Liver (tissue), 8 donors: ENCODE measurements at regions not wholly inside any gene's neighbourhood (a gene's known extent, or its start where the extent isn't known, plus 50 kb on each side); places are given as distances from the start of the nearest gene placed in this dataset.

Experiments used
- DNase-seq: peaks from one replicate; pipeline ENCODE4 v3.0.0-alpha.2; 2017; ENCODE audit warnings: low spot score
- H3K27ac ChIP-seq, 2 donors: one replicate each; pipeline ENCODE4 v1.7.0; 2013; ENCODE audit warnings: inconsistent platforms in 2 of 2, low read length in 2 of 2, control low read depth in 1 of 2, low read depth in 1 of 2, mild to moderate bottlenecking in 1 of 2
- H3K27me3 ChIP-seq, 4 donors: one replicate each; pipeline versions ENCODE4 v1.6.1 to v1.7.0; 2013; ENCODE audit warnings: low read length in 3 of 4, inconsistent platforms in 1 of 4, mild to moderate bottlenecking in 1 of 4, moderate library complexity in 1 of 4; ENCODE audit not compliant: control insufficient read depth in 4 of 4, insufficient read depth in 4 of 4
- H3K36me3 ChIP-seq, 4 donors: one replicate each; pipeline versions ENCODE4 v1.6.1 to v1.7.0; 2013; ENCODE audit warnings: low read length in 3 of 4, mild to moderate bottlenecking in 3 of 4, low read depth in 1 of 4, moderate library complexity in 1 of 4; ENCODE audit not compliant: control insufficient read depth in 4 of 4, insufficient read depth in 3 of 4
- H3K4me1 ChIP-seq, 4 donors: one replicate each; pipeline versions ENCODE4 v1.6.1 to v1.7.0; 2013; ENCODE audit warnings: low read length in 3 of 4, mild to moderate bottlenecking in 3 of 4, moderate library complexity in 1 of 4; ENCODE audit not compliant: control insufficient read depth in 4 of 4, insufficient read depth in 4 of 4
- H3K4me3 ChIP-seq, 3 donors: one replicate each; pipeline versions ENCODE4 v1.6.1 to v1.7.0; 2013; ENCODE audit warnings: low read length in 3 of 3, control low read depth in 1 of 3, low read depth in 1 of 3, mild to moderate bottlenecking in 1 of 3
- H3K9ac ChIP-seq, 2 donors: one replicate each; pipeline ENCODE4 v1.7.0; 2013; ENCODE audit warnings: low read length in 2 of 2, mild to moderate bottlenecking in 2 of 2, moderate library complexity in 2 of 2, control low read depth in 1 of 2, low read depth in 1 of 2
- H3K9me3 ChIP-seq, 4 donors: one replicate each; pipeline versions ENCODE4 v1.6.1 to v1.7.0; 2013; ENCODE audit warnings: low read length in 3 of 4; ENCODE audit not compliant: control insufficient read depth in 4 of 4
- EGR1 ChIP-seq, 2 donors: IDR thresholded peaks; 2 replicates each; pipeline ENCODE4 v1.6.1; 2016 to 2018; ENCODE audit warnings: antibody characterized with exemption in 2 of 2, low read depth in 2 of 2
- FOXA1 ChIP-seq: IDR thresholded peaks from 2 replicates; pipeline ENCODE4 v1.6.1; 2016; ENCODE audit warnings: antibody characterized with exemption
- FOXA2 ChIP-seq: IDR thresholded peaks from 2 replicates; pipeline ENCODE4 v1.6.1; 2016; ENCODE audit warnings: antibody characterized with exemption
- GABPA ChIP-seq, 2 donors: IDR thresholded peaks in 1 of 2; conservative IDR thresholded peaks in 1 of 2; 2 replicates each; pipeline ENCODE4 v1.6.1; 2016; ENCODE audit warnings: antibody characterized with exemption in 2 of 2, mild to moderate bottlenecking in 1 of 2, moderate library complexity in 1 of 2
- HNF4A ChIP-seq, 2 donors: conservative IDR thresholded peaks; 2 replicates each; pipeline ENCODE4 v1.6.1; 2016; ENCODE audit warnings: antibody characterized with exemption in 2 of 2, mild to moderate bottlenecking in 2 of 2
- HNF4G ChIP-seq: IDR thresholded peaks from 2 replicates; pipeline ENCODE4 v1.6.1; 2016; ENCODE audit warnings: antibody characterized with exemption
- JUND ChIP-seq, 2 donors: IDR thresholded peaks; 2 replicates each; pipeline ENCODE4 v1.6.1; 2016; ENCODE audit warnings: antibody characterized with exemption in 2 of 2
- NR2F2 ChIP-seq: IDR thresholded peaks from 2 replicates; pipeline ENCODE4 v1.6.1; 2016; ENCODE audit warnings: antibody characterized with exemption
- RXRA ChIP-seq, 2 donors: IDR thresholded peaks; 2 replicates each; pipeline ENCODE4 v1.6.1; 2017 to 2018; ENCODE audit warnings: antibody characterized with exemption in 2 of 2, mild to moderate bottlenecking in 1 of 2
- SP1 ChIP-seq: IDR thresholded peaks from 2 replicates; pipeline ENCODE4 v1.6.1; 2018; ENCODE audit warnings: antibody characterized with exemption, mild to moderate bottlenecking
- TAF1 ChIP-seq: conservative IDR thresholded peaks from 2 replicates; pipeline ENCODE4 v1.6.1; 2016; ENCODE audit warnings: antibody characterized with exemption, mild to moderate bottlenecking
- WGBS: extraction: QIAGEN DNeasy Blood & Tissue Kit; methylation state at CpG from one replicate; pipeline ENCODE4 v1.1.7; 2013; 5-methylcytosine and 5-hydroxymethylcytosine counted together
- TF ChIP-seq, protein P1 (sequence below): fragments of 150-350 bp; IDR thresholded peaks from 2 replicates; pipeline ENCODE4 v1.5.1; 2017; ENCODE audit warnings: improper control_type of control experiment, low read depth, low read length; ENCODE audit not compliant: missing input control
- TF ChIP-seq, protein P2 (sequence below): IDR thresholded peaks from 2 replicates; pipeline ENCODE4 v1.6.1; 2016; ENCODE audit warnings: antibody characterized with exemption
- TF ChIP-seq, protein P3 (sequence below): IDR thresholded peaks from 2 replicates; pipeline ENCODE4 v1.6.1; 2016; ENCODE audit warnings: antibody characterized with exemption, mild to moderate bottlenecking
- TF ChIP-seq, protein P4 (sequence below): IDR thresholded peaks from 2 replicates; pipeline ENCODE4 v1.6.1; 2016; ENCODE audit warnings: antibody characterized with exemption
- TF ChIP-seq, protein P5 (sequence below): IDR thresholded peaks from 2 replicates; pipeline ENCODE4 v1.6.1; 2016; ENCODE audit warnings: antibody characterized with exemption
- donor health status: healthy.
- donor health status: healthy.
- donor health status: healthy.
- donor health status: healthy.
- donor health status: healthy.

DNA sequence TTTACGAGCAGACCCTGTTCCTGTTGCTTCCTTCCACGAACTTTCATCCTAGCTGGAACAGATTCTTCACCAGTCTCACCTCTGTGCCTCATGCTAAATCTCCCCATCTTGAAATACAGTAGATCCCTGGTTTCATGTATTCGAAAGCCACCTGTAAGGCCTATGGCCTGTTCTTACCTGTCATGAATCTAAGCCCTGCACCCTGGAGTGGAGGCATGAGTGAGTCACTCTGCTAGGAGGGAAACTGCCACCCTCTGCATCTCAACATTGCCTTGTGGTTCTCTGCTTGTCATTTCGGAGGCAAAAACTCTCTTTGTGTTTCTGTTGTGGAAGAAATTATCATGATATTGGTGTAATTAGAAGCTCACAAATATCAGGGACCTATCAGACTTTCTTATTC lies 320.0 kb downstream of the ENC1 start:
- Histone ChIP-seq H3K27me3 (peaks cover 0 to 4% (median 0%) of the 10 kb centered on the region in 4 donors), H3K9ac (no peak overlapping the region), H3K4me1 (no peaks in the 10 kb centered on the region), H3K9me3 (no peaks in the 10 kb centered on the region), H3K36me3 (no peaks in the 10 kb centered on the region), H3K4me3 (no peak overlapping the region), H3K27ac (no peak overlapping the region)
- no peak for DNase-seq
- no peak for TF ChIP-seq HNF4A (conservative IDR thresholded peaks at IDR 0.05)
- 90% methylated on average over 4 of the region's 4 CpGs for WGBS

DNA sequence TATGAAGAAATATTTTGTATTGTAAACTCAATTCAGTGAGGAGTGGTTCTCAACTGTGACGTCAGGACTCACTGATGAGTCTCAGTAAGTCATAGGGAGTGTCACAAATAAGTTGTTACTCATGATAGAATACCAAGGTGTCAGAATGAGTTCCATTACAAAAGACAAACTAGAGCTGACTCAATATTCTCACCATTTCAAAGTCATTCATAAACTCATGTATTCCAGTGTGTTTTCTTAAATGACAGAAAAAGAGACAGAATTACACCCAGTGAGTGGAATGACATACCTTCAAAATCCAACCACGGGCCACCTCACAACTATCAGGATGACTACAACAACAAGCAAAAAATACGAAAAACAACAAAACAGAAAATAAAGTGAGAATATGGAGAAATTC lies 321.5 kb downstream of the ENC1 start:
- WGBS = 89% methylated on average over 3 of the region's 3 CpGs
- Histone ChIP-seq H3K4me3 (no peak overlapping the region), H3K9ac (no peak overlapping the region), H3K36me3 (no peaks in the 10 kb centered on the region), H3K4me1 (no peaks in the 10 kb centered on the region), H3K27me3 (peaks cover 0 to 4% (median 0%) of the 10 kb centered on the region in 4 donors), H3K9me3 (no peaks in the 10 kb centered on the region), H3K27ac (no peak overlapping the region)
- DNase-seq = no peak
- TF ChIP-seq SP1 = no peak
- TF ChIP-seq, protein P1, sequence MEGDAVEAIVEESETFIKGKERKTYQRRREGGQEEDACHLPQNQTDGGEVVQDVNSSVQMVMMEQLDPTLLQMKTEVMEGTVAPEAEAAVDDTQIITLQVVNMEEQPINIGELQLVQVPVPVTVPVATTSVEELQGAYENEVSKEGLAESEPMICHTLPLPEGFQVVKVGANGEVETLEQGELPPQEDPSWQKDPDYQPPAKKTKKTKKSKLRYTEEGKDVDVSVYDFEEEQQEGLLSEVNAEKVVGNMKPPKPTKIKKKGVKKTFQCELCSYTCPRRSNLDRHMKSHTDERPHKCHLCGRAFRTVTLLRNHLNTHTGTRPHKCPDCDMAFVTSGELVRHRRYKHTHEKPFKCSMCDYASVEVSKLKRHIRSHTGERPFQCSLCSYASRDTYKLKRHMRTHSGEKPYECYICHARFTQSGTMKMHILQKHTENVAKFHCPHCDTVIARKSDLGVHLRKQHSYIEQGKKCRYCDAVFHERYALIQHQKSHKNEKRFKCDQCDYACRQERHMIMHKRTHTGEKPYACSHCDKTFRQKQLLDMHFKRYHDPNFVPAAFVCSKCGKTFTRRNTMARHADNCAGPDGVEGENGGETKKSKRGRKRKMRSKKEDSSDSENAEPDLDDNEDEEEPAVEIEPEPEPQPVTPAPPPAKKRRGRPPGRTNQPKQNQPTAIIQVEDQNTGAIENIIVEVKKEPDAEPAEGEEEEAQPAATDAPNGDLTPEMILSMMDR = no peak
- TF ChIP-seq TAF1 = no peak
- TF ChIP-seq EGR1 (IDR thresholded peaks at IDR 0.05; ENCODE audit: low read depth in 2 of 2) = no peak
- TF ChIP-seq FOXA1 = no peak

DNA sequence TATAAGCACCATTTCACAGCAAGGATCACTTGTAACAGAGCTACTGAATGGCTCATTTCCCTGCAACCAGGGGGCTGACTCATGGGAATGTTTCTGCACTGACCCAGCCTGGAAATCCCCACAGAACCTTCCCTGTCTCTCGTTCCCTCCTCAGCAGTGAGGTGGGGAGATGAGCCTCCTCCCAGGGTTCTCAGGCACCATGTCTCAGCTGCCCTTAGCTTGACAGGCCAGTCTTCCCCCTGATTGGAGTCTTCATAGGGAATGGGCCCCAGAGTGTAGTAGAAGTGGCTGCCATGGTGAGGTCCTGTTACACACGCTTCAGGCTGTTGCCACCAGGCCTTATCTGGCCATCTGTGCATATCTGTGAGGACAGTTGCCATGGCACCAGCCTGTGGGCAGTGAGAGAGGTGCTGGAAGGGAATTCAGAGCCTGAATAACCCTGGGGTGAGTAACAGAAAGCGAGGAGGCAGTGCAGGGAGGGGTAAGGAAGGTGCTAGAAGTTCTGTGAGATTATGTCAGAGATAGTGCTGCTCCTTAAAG lies 324.4 kb downstream of the ENC1 start:
- TF ChIP-seq JUND (IDR thresholded peaks at IDR 0.05) = no peak
- TF ChIP-seq NR2F2 = no peak
- no peak for TF ChIP-seq FOXA2
- no peak for TF ChIP-seq GABPA (IDR thresholded peaks at IDR 0.05 in 1 of 2, conservative IDR thresholded peaks at IDR 0.05 in 1 of 2)
- Histone ChIP-seq H3K9me3 (no peaks in the 10 kb centered on the region), H3K4me3 (no peak overlapping the region), H3K27me3 (no peaks in the 10 kb centered on the region), H3K4me1 (no peaks in the 10 kb centered on the region), H3K36me3 (no peaks in the 10 kb centered on the region), H3K27ac (no peak overlapping the region), H3K9ac (no peak overlapping the region)
- WGBS = 78% methylated on average over 3 of the region's 3 CpGs
- DNase-seq = no peak

DNA sequence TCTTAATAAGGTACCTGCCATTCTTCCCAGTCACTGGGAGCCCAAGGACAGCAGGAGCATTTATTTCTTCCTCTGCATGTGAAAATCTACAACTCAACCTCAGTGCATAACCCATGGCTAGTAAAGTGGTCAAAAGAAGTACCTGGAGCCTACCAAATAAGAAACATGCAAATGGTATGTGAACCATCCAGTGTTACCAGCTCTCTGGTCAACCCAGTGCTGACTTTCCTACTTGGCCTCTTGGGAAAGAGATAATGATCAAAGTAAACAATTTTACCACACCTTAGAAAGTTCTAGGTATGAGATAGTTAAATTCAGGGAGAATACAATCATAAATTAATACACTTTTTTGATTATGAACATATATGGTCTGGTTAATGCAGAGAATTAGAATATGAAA lies 325.6 kb downstream of the ENC1 start:
- no peak for DNase-seq
- Histone ChIP-seq H3K9ac (no peak overlapping the region), H3K4me3 (no peak overlapping the region), H3K27me3 (no peaks in the 10 kb centered on the region), H3K36me3 (no peaks in the 10 kb centered on the region), H3K4me1 (no peaks in the 10 kb centered on the region), H3K9me3 (no peaks in the 10 kb centered on the region), H3K27ac (no peak overlapping the region)
- TF ChIP-seq RXRA (IDR thresholded peaks at IDR 0.05) (no peak), TAF1 (no peak), FOXA2 (no peak), HNF4G (no peak), JUND (IDR thresholded peaks at IDR 0.05) (no peak), GABPA (IDR thresholded peaks at IDR 0.05 in 1 of 2, conservative IDR thresholded peaks at IDR 0.05 in 1 of 2) (no peak)
- TF ChIP-seq, protein P2, sequence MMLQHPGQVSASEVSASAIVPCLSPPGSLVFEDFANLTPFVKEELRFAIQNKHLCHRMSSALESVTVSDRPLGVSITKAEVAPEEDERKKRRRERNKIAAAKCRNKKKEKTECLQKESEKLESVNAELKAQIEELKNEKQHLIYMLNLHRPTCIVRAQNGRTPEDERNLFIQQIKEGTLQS = no peak
- TF ChIP-seq, protein P3, sequence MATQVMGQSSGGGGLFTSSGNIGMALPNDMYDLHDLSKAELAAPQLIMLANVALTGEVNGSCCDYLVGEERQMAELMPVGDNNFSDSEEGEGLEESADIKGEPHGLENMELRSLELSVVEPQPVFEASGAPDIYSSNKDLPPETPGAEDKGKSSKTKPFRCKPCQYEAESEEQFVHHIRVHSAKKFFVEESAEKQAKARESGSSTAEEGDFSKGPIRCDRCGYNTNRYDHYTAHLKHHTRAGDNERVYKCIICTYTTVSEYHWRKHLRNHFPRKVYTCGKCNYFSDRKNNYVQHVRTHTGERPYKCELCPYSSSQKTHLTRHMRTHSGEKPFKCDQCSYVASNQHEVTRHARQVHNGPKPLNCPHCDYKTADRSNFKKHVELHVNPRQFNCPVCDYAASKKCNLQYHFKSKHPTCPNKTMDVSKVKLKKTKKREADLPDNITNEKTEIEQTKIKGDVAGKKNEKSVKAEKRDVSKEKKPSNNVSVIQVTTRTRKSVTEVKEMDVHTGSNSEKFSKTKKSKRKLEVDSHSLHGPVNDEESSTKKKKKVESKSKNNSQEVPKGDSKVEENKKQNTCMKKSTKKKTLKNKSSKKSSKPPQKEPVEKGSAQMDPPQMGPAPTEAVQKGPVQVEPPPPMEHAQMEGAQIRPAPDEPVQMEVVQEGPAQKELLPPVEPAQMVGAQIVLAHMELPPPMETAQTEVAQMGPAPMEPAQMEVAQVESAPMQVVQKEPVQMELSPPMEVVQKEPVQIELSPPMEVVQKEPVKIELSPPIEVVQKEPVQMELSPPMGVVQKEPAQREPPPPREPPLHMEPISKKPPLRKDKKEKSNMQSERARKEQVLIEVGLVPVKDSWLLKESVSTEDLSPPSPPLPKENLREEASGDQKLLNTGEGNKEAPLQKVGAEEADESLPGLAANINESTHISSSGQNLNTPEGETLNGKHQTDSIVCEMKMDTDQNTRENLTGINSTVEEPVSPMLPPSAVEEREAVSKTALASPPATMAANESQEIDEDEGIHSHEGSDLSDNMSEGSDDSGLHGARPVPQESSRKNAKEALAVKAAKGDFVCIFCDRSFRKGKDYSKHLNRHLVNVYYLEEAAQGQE = no peak
- TF ChIP-seq, protein P4, sequence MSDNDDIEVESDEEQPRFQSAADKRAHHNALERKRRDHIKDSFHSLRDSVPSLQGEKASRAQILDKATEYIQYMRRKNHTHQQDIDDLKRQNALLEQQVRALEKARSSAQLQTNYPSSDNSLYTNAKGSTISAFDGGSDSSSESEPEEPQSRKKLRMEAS = no peak
- TF ChIP-seq, protein P5, sequence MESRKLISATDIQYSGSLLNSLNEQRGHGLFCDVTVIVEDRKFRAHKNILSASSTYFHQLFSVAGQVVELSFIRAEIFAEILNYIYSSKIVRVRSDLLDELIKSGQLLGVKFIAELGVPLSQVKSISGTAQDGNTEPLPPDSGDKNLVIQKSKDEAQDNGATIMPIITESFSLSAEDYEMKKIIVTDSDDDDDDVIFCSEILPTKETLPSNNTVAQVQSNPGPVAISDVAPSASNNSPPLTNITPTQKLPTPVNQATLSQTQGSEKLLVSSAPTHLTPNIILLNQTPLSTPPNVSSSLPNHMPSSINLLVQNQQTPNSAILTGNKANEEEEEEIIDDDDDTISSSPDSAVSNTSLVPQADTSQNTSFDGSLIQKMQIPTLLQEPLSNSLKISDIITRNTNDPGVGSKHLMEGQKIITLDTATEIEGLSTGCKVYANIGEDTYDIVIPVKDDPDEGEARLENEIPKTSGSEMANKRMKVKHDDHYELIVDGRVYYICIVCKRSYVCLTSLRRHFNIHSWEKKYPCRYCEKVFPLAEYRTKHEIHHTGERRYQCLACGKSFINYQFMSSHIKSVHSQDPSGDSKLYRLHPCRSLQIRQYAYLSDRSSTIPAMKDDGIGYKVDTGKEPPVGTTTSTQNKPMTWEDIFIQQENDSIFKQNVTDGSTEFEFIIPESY = no peak
